ENCODE measurements at regions not wholly inside any gene's neighbourhood (a gene's known extent, or its start where the extent isn't known, plus 50 kb on each side); places are given as distances from the start of the nearest gene placed in this dataset.

DNA sequence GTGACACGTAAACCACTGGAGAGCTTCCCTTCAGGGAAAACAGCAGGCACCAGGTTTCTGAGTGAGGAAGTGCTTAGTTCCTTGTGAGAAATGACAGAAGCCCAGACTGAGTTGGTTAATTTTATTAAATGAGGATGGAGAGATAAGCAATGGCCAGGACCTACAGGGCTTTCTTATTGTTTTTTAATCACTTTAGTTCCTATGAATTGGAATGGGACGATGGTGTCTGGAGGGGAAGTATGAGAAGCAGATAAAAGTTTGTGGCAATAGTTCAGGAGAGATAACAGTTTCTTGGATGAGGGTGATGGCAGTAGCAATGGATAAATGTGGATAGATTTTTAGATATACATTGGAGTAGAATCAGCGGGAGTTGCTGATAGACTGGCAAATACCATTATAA is 86.5 kb upstream of the PTPRR start:
- no peak for TF ChIP-seq KDM4B (CRISPR knock-in tag; IDR thresholded peaks at IDR 0.05)
- TF ChIP-seq STAT5B (CRISPR knock-in tag; IDR thresholded peaks at IDR 0.05) = no peak
- TF ChIP-seq ZNF703 (CRISPR knock-in tag; IDR thresholded peaks at IDR 0.05; ENCODE audit: borderline replicate concordance) = no peak
- no peak for TF ChIP-seq ZBTB7B (CRISPR knock-in tag; IDR thresholded peaks at IDR 0.05)
- no peak for TF ChIP-seq NFIC (IDR thresholded peaks at IDR 0.05; ENCODE audit: low read length)
- TF ChIP-seq HMGA1 (CRISPR knock-in tag; conservative IDR thresholded peaks at IDR 0.05) = no peak
- TF ChIP-seq ZNF263 (CRISPR knock-in tag; IDR thresholded peaks at IDR 0.05) = no peak
- no peak for TF ChIP-seq FOSL2 (CRISPR knock-in tag; IDR thresholded peaks at IDR 0.05)
- no peak for TF ChIP-seq MAZ (IDR thresholded peaks at IDR 0.05; ENCODE audit: borderline replicate concordance, low read depth, low read length)
- no peak for TF ChIP-seq MAZ (CRISPR knock-in tag; IDR thresholded peaks at IDR 0.05; ENCODE audit: low read depth)
- no peak for TF ChIP-seq ZSCAN30 (CRISPR knock-in tag; IDR thresholded peaks at IDR 0.05)
- no peak for TF ChIP-seq BCLAF1 (IDR thresholded peaks at IDR 0.05)
- no peaks in the 10 kb centered on the region for H3K36me3 ChIP-seq (replicated peaks in 1 of 2; ENCODE audit: control insufficient read depth in 1 of 2, insufficient read depth in 2 of 2, low read length in 2 of 2)
- ChIA-PET CTCF (ENCODE audit: low intra/inter-chr PET ratio, low total read pairs) (no interaction called here), POLR2A (no interaction called here)
- no TSS peak for BruUV-seq (replicated peaks)
- ATAC-seq (no peak), DNase-seq (ENCODE audit: low spot score) (no peak), FAIRE-seq (no peak)
- 2% methylated on average over 3 of the region's 3 CpGs for WGBS (ENCODE audit: low lambda C conversion rate)
- H3K4me1 ChIP-seq (ENCODE audit: insufficient read depth, low read length) = no peaks in the 10 kb centered on the region
- intact Hi-C loops (cut with micrococcal nuclease; ENCODE audit: unreplicated experiment) (loop anchor here (10.0 kb wide), 1 partner anchor 58 kb away; no protein-coding TSS in a partner anchor), in situ Hi-C loops (cut with HindIII; ENCODE audit: extremely low pct_ligation_motif_present, low pct_unique_long_range_greater_than_20kb) (loop anchor here (25.0 kb wide), 1 partner anchor 270 kb away; no protein-coding TSS in a partner anchor)
- H4K20me1 ChIP-seq (ENCODE audit: insufficient read depth, low read length) = no peaks in the 10 kb centered on the region
- H3K9ac ChIP-seq (ENCODE audit: insufficient read depth, low read depth, low read length) = no peak overlapping the region
- H3K27me3 ChIP-seq (ENCODE audit: control insufficient read depth in 1 of 2, insufficient read depth in 2 of 2, low read length in 2 of 2) = no peaks in the 10 kb centered on the region; a peak in 1 of 5 replicates
- no peaks in the 10 kb centered on the region for H3K9me3 ChIP-seq (ENCODE audit: low read length)
- H3K27ac ChIP-seq (ENCODE audit: extremely low read length, insufficient read depth, low read length) = no peak overlapping the region
- H3K4me2 ChIP-seq (ENCODE audit: low read depth, low read length) = no peak overlapping the region
- no peak overlapping the region for H3K4me3 ChIP-seq (replicated peaks in 1 of 3; ENCODE audit: insufficient read depth in 1 of 3, low read depth in 2 of 3, low read length in 3 of 3)
- no peaks in the 10 kb centered on the region for H3K79me2 ChIP-seq (ENCODE audit: insufficient read depth, low read length)
- no peak overlapping the region for H2AFZ ChIP-seq (ENCODE audit: low read length)
